Duodenal mucosa (tissue), 2 donors: ENCODE measurements at regions not wholly inside any gene's neighbourhood (a gene's known extent, or its start where the extent isn't known, plus 50 kb on each side); places are given as distances from the start of the nearest gene placed in this dataset.

Source experiments
- H3K27ac ChIP-seq: one replicate; pipeline ENCODE4 v1.7.0; 2013; ENCODE audit warnings: low read depth, low read length
- H3K27me3 ChIP-seq, 2 donors: one replicate each; pipeline ENCODE4 v1.7.0; 2013; ENCODE audit warnings: low read length in 2 of 2, control low read depth in 1 of 2; ENCODE audit not compliant: insufficient read depth in 2 of 2, control insufficient read depth in 1 of 2
- H3K36me3 ChIP-seq, 2 donors: one replicate each; pipeline ENCODE4 v1.7.0; 2013; ENCODE audit warnings: low read length in 2 of 2, control low read depth in 1 of 2; ENCODE audit not compliant: insufficient read depth in 2 of 2, control insufficient read depth in 1 of 2
- H3K4me1 ChIP-seq, 2 donors: one replicate each; pipeline ENCODE4 v1.7.0; 2013; ENCODE audit warnings: low read length in 2 of 2, control low read depth in 1 of 2; ENCODE audit not compliant: insufficient read depth in 2 of 2, control insufficient read depth in 1 of 2
- H3K4me3 ChIP-seq, 2 donors: one replicate each; pipeline ENCODE4 v1.7.0; 2013; ENCODE audit warnings: low read length in 2 of 2, low read depth in 1 of 2
- H3K9ac ChIP-seq, 2 donors: one replicate each; pipeline ENCODE4 v1.7.0; 2013; ENCODE audit warnings: low read length in 2 of 2, low read depth in 1 of 2
- H3K9me3 ChIP-seq, 2 donors: one replicate each; pipeline ENCODE4 v1.7.0; 2013; ENCODE audit warnings: low read length in 2 of 2, control low read depth in 1 of 2; ENCODE audit not compliant: control insufficient read depth in 1 of 2

DNA sequence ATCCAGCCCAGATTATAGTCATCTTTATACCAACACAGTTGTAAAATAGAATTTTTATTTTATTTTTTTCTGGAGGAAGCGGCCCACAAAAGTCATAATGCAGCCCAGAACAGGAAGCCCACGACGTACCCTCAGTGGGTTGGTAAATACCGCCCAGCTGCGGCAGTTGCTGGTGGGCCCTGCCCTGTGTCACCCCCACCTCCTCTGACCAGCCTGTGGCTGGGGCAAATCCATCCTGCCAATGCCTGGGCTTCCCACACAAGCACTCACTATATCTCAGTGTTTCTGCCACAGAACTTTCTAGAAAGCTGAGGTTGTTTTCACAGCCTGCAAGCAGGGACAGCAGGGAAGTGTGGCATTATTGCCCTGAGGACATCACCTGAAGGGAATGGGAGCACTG, 171.4 kb upstream of the GSC start:
- Histone ChIP-seq H3K36me3 (no peaks in the 10 kb centered on the region), H3K9me3 (no peaks in the 10 kb centered on the region), H3K27ac (no peak overlapping the region), H3K4me3 (no peak overlapping the region), H3K9ac (no peak overlapping the region), H3K4me1 (no peaks in the 10 kb centered on the region), H3K27me3 (no peaks in the 10 kb centered on the region)

- H3K9me3 ChIP-seq, result no peaks in the 10 kb centered on the region
- no peaks in the 10 kb centered on the region for H3K4me1 ChIP-seq
- no peaks in the 10 kb centered on the region for H3K36me3 ChIP-seq
- no peak overlapping the region for H3K4me3 ChIP-seq
- H3K27me3 ChIP-seq, result peaks cover 0 to 3% of the 10 kb centered on the region in 2 donors
- H3K27ac ChIP-seq, result no peak overlapping the region
- H3K9ac ChIP-seq, result no peak overlapping the region
These were observed 170.5 kb upstream of the GSC start for GRCh38 chr14:94940263-94940993.

GRCh38 chr14:94938016-94938415, 168.1 kb upstream of the GSC start:
- H3K4me3 ChIP-seq, result no peak overlapping the region
- no peaks in the 10 kb centered on the region for H3K4me1 ChIP-seq
- no peaks in the 10 kb centered on the region for H3K9me3 ChIP-seq
- H3K27ac ChIP-seq, result no peak overlapping the region
- H3K9ac ChIP-seq, result no peak overlapping the region
- peaks cover 0 to 3% of the 10 kb centered on the region in 2 donors for H3K27me3 ChIP-seq
- no peaks in the 10 kb centered on the region for H3K36me3 ChIP-seq

DNA sequence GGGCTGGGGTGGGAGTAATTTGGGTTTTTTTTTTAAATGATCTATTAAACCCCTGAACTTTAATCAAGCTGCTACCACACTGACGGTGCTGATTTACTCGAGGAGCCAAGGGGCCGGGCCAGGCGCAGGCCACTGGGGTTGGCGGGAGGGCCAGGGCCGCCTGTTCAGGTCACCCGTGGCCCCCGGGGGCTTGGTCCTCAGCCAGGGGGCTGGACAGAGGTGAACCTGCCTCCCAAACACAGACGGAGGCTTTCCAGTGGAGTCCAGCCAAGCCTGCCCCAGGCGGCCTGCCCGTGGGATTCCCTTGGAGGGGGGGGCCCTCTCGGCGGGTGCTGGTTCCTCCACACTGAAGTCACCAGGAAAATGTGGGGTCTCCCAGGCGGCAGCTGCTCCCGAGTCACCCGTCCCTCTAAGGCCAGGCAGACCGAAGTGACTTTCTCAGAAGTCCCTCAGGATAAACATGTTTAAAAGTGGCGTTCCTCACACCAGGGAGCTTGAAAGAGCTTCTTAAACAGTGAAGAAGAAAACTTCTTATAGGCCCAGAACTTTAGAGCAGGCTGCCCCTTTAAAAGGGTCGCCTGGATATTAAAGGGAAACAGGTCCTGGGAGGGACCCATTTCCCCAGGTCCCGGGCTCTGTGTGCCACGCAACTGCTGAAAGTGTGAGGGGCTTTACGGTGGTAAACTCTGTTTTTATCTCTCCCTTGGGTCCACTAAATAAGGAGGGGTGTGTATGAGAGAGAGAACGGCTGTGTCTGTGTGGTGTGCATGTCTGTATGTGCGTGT, 167.2 kb upstream of the GSC start:
- Histone ChIP-seq H3K4me3 (no peak overlapping the region), H3K4me1 (no peaks in the 10 kb centered on the region), H3K27me3 (peaks cover 0 to 3% of the 10 kb centered on the region in 2 donors), H3K9me3 (no peaks in the 10 kb centered on the region), H3K36me3 (no peaks in the 10 kb centered on the region), H3K9ac (no peak overlapping the region), H3K27ac (no peak overlapping the region)

GRCh38 chr14:94936401-94936892, 166.5 kb upstream of the GSC start:
- H3K27ac ChIP-seq, result no peak overlapping the region
- peaks cover 0 to 3% of the 10 kb centered on the region in 2 donors for H3K27me3 ChIP-seq
- no peaks in the 10 kb centered on the region for H3K36me3 ChIP-seq
- no peaks in the 10 kb centered on the region for H3K4me1 ChIP-seq
- H3K9me3 ChIP-seq, result no peaks in the 10 kb centered on the region
- no peak overlapping the region for H3K4me3 ChIP-seq
- H3K9ac ChIP-seq, result no peak overlapping the region

DNA sequence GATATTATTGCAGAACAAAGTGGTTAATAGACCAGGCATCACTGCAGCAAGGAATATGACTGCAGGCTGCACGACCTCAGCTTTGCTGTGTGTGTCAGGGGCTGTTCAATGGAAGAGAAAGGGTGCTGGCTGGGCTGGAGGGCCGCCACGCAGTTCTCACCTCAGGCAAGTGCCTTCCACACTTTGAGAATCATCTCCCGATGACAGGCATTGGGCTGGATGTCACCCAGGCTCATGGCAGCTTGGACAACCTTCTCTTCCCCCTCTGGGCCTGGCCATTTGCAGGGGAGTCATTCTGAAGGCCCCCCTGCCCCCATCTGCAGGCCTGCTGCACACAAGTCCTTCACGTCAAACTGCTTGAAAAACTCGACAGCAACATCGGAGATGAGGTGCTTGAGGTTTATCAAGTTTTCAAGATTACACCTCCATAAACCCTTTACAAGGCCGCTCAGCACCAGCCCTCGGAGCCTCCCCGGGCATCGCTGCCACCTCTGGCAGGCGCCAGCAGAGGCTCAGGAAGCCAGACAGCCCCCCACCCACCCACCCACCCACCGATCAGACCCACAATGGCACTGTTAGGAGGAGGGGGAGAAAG, 165.9 kb upstream of the GSC start:
- Histone ChIP-seq H3K9me3 (no peaks in the 10 kb centered on the region), H3K4me1 (no peaks in the 10 kb centered on the region), H3K9ac (no peak overlapping the region), H3K36me3 (no peaks in the 10 kb centered on the region), H3K27ac (no peak overlapping the region), H3K27me3 (peaks cover 0 to 3% of the 10 kb centered on the region in 2 donors), H3K4me3 (no peak overlapping the region)

DNA sequence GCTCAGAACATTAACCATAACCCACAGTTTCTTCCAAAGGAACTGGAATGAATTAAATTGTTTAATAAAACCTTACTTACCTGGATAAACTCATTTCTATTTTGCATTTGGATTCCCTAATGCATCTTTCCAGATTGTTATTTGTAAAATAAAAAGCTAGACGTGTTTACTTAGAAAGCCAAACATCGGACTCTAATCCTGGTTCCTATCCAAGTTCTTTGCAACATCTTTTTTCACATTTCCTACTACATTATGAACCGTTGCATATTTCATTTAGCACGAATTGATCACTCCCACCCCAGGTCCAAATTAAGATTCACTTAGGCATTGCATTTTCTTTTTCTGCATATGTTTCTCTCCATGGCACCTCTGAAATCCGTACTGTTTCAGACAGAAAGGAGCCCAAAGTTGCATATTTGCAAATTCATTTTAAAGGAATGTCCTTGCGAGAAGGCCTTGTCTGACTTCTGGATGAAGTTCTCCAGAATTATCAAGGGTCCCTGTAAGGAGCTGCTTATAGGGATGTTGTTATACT, 164.4 kb upstream of the GSC start:
- H3K4me1 ChIP-seq, result no peaks in the 10 kb centered on the region
- no peak overlapping the region for H3K9ac ChIP-seq
- H3K27me3 ChIP-seq, result peaks cover 0 to 3% of the 10 kb centered on the region in 2 donors
- H3K36me3 ChIP-seq, result no peaks in the 10 kb centered on the region
- H3K9me3 ChIP-seq, result no peaks in the 10 kb centered on the region
- no peak overlapping the region for H3K4me3 ChIP-seq
- H3K27ac ChIP-seq, result no peak overlapping the region

GRCh38 chr14:94933486-94933885, 163.6 kb upstream of the GSC start:
- H3K27ac ChIP-seq, result no peak overlapping the region
- H3K27me3 ChIP-seq, result peaks cover 0 to 3% of the 10 kb centered on the region in 2 donors
- H3K9ac ChIP-seq, result no peak overlapping the region
- no peaks in the 10 kb centered on the region for H3K4me1 ChIP-seq
- no peaks in the 10 kb centered on the region for H3K9me3 ChIP-seq
- H3K4me3 ChIP-seq, result no peak overlapping the region
- no peaks in the 10 kb centered on the region for H3K36me3 ChIP-seq

DNA sequence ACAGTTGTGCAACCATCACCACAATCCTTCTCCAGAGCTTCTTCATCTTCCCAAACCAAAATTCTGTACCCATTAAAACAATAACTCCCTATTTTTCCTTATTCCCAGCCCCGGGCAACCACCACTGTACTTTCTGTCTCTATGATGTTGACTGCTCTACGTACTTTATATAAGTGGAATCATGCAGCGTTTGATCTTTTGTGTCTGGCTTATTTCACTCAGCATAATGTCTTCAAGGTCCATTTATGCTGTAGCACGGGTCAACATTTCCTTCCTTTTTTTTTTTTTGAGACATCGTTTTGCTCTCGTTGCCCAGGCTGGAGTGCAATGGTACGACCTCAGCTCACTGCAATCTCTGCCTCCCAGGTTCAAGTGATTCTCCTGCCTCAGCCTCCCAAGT, 162.7 kb upstream of the GSC start:
- peaks cover 0 to 3% of the 10 kb centered on the region in 2 donors for H3K27me3 ChIP-seq

GRCh38 chr14:94930690-94931089, 160.8 kb upstream of the GSC start:
- Histone ChIP-seq H3K4me1 (no peaks in the 10 kb centered on the region), H3K36me3 (no peaks in the 10 kb centered on the region), H3K4me3 (no peak overlapping the region), H3K27ac (no peak overlapping the region), H3K9ac (no peak overlapping the region), H3K27me3 (peaks cover 0 to 3% of the 10 kb centered on the region in 2 donors), H3K9me3 (no peaks in the 10 kb centered on the region)

More for the DNA sequence above, 162.7 kb upstream of the GSC start:
- H3K9ac ChIP-seq, result no peak overlapping the region
- no peaks in the 10 kb centered on the region for H3K4me1 ChIP-seq
- H3K9me3 ChIP-seq, result no peaks in the 10 kb centered on the region
- H3K36me3 ChIP-seq, result no peaks in the 10 kb centered on the region
- H3K27ac ChIP-seq, result no peak overlapping the region
- H3K4me3 ChIP-seq, result no peak overlapping the region
